Caki2 (cell line): ENCODE measurements at regions not wholly inside any gene's neighbourhood (a gene's known extent, or its start where the extent isn't known, plus 50 kb on each side); places are given as distances from the start of the nearest gene placed in this dataset.
"Not testable (repeated sequence)": the region's sequence is repeated elsewhere in the genome, so short reads cannot be mapped to it uniquely, and the experiment has no call there.

Experiments used
- DNase-seq: peaks from one replicate; pipeline ENCODE4 v3.0.0-alpha.2; 2015; ENCODE audit warnings: low read depth
- in situ Hi-C: cut with HindIII; loops from 2 replicates; pipeline ENCODE4 v1.10.0; 2016; ENCODE audit warnings: low sequenced_read_pairs, low pct_unique_long_range_greater_than_20kb, mixed read lengths

DNA sequence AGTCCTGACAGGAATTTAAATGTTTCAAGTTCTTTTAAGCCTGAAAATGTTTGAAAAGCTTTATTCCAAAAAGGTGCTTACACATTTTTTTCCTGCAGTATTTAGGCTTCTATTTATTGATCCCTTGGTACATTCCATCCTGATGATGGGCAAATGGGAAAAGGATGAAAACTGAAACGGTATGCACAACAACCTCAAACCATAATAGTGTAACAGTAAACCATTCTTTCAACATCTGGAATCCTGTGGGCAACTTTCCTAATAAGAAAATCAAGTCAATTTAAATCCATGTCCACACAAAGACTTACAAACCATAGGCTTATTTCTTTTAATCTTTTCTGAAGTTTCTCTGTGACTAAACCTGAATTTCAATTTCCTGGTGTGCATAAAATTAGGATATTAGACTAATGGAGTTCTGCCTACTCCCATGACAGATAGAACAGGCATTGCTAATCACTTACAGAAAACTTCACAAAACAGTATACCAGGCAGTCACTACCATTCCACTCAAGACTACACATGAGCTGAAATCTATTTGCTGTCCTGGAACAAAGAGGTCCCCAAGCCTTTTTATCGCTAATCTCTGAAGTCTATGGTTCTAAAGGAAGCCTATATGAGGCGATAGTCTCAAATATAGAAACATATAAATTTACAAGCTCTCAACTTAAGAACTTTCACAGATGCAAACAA is 103.3 kb downstream of the DLEU7 start:
- no peak for DNase-seq
- in situ Hi-C loops, result no loop called here

- in situ Hi-C loops, result no loop called here
- no peak for DNase-seq
These were observed 101.1 kb downstream of the DLEU7 start for GRCh38 chr13:50742353-50742752.

DNA sequence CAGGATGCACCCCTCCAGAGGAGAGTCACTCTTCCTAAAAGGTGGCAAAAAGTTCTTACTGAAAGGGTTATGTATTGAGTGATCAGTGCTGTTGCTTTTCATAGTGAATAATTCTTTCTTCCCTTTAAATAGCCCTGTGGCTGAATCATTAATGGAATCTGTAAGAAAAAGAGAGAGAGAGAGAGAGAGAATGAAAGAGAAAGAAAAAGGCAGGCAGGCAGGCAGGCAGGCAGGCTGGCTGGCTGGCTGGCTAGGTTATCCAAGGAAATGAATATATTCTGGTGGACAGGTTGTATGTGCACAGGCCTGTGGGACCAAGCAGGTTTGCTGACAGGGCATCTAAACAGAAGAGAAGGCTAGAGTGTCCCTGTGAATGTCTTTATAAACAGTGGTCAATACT is 100.5 kb downstream of the DLEU7 start:
- in situ Hi-C loops, result no loop called here
- no peak for DNase-seq

- in situ Hi-C loops, result no loop called here
- no peak for DNase-seq
These were observed 99.3 kb downstream of the DLEU7 start for GRCh38 chr13:50744116-50744660.

- no peak for DNase-seq
- in situ Hi-C loops, result no loop called here
These were observed 97.9 kb downstream of the DLEU7 start for GRCh38 chr13:50745542-50746115.

DNA sequence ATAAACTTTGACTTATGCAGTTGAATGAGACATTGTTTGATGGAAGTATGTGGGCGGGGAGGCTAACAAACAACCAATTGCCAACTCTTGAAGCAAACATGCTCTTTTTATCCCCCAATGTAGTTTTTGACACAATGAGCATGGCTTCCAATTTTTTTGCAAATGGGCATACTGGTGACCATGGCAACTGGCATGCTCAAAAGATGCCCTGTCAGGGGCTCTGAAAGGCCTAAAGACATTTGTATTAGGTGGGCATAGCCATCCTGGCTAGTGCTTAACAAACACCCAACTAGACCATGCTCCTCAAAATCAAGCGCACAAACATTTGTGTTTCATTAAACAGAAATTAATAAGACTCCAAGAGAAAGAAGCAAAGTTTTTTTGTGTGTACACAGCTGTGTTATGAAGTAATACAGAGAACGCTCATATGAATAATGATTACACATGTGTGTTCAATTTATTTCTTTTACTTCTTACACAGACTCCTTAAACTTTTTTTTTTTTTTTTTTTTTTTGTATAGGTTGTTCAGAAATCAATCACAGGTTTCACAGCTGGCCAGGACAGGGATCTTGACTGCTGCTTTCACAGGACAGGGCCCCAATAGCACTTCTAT is 95.6 kb downstream of the DLEU7 start:
- no peak for DNase-seq
- in situ Hi-C loops, result no loop called here

- in situ Hi-C loops, DNase-seq: not testable (repeated sequence)
These were observed 90.3 kb downstream of the DLEU7 start for GRCh38 chr13:50753221-50753620.

- in situ Hi-C loops, DNase-seq: not testable (repeated sequence)
These were observed 87.4 kb downstream of the DLEU7 start for GRCh38 chr13:50755862-50756685.

DNA sequence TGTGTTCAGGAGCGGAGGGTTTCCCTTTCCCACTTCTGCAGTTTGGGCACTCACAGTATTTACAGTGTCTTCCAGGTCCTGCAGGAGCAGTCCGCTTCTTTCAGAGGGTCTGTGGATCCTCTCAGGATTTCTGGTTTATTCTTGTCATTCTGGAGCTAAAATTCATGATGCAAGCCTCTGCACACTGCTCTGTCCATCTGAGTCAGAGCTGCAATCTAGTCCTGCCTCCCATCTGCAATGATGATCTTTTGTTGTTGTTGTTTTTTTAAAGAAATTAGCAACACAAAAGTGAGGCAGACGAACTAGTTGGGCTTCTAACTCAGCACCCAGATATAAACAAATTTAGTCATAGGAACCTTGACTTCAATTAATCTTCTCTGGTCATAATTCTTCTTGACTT is 86.5 kb downstream of the DLEU7 start:
- no peak for DNase-seq
- in situ Hi-C loops, result no loop called here

GRCh38 chr13:50758796-50759195 is 84.7 kb downstream of the DLEU7 start:
- no peak for DNase-seq

GRCh38 chr13:50760751-50761150 is 82.7 kb downstream of the DLEU7 start:
- in situ Hi-C loops, result no loop called here
- DNase-seq, result no peak

More at GRCh38 chr13:50758796-50759195, 84.7 kb downstream of the DLEU7 start:
- in situ Hi-C loops, result no loop called here

GRCh38 chr13:50761406-50761805 is 82.1 kb downstream of the DLEU7 start:
- DNase-seq, result no peak
- in situ Hi-C loops, result no loop called here

DNA sequence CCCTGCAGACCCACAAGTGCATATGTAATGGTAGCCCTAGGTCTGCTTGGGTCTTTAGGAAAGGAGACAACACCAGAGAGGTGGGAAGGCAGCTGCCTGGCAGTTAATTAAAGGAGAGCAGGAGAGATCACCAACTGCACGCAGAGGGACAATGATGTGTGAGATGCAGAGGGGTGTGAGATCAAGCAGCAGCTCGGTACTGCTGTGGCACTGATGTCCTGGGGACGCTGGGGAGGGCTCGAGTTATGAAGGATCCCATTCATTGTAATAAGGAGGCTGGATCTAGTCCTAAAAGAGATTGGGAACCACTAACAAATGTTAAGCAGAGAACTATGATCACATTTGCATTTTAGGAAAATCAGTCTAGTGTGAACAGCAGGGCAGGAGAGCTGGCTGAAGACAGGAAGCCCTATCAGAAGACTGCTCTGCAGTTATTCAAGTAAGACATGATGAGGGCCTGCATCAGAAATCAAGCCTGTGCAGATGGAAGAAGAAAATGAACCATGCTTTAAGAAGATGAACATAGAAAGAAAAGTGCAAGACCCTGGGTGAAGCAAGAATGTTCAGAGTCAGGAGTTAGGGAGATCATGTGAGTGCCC is 80.4 kb downstream of the DLEU7 start:
- DNase-seq, result no peak
- in situ Hi-C loops, result no loop called here

GRCh38 chr13:50766013-50766412 is 77.5 kb downstream of the DLEU7 start:
- in situ Hi-C loops, result no loop called here
- no peak for DNase-seq

DNA sequence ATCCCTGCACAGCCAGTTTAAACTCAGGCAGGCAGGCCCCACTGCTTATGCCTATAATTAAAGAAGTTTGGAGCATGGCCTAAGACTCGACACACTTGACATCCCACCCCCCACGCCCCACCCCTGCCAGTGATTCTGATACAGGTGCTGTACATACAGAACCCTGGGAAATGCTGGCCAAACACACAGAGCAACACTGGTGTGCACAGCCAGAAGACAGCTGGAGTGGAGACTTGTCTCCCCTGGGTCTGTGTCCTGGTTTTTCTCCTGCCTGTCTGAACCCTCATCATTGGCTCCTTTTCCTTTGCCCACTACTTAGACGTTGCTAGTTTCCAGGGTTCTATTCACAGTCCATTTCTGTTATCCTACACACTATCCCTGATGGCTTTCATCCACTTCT is 76.8 kb downstream of the DLEU7 start:
- DNase-seq, result no peak
- in situ Hi-C loops, result no loop called here

DNA sequence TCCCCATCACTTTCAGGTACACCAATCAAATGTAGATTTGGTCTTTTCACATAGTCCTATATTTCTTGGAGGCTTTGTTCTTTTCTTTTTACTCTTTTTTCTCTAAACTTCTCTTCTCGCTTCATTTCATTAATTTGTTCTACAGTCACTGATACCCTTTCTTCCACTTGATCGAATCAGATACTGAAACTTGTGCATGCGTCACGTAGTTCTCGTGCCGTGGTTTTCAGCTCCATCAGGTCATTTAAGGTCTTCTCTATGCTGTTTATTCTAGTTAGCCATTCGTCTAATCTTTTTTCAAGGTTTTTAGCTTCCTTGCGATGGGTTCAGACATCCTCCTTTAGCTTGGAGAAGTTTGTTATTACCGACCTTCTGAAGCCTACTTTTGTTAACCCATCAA is 70.6 kb downstream of the DLEU7 start:
- DNase-seq, in situ Hi-C loops: not testable (repeated sequence)
